B cell (primary cell): ENCODE measurements at regions not wholly inside any gene's neighbourhood (a gene's known extent, or its start where the extent isn't known, plus 50 kb on each side); places are given as distances from the start of the nearest gene placed in this dataset.

Experiments
- EZH2 ChIP-seq: IDR thresholded peaks from 2 replicates; pipeline ENCODE4 v1.6.1; 2012; ENCODE audit warnings: borderline replicate concordance, low read depth, mild to moderate bottlenecking, moderate library complexity, low read length; ENCODE audit not compliant: insufficient read depth, poor library complexity, severe bottlenecking
- TF ChIP-seq, protein P1 (sequence below): fragments of 200-600 bp; IDR thresholded peaks from one replicate; pipeline ENCODE4 v1.8.0; 2022; ENCODE audit warnings: antibody characterized with exemption, mild to moderate bottlenecking

DNA sequence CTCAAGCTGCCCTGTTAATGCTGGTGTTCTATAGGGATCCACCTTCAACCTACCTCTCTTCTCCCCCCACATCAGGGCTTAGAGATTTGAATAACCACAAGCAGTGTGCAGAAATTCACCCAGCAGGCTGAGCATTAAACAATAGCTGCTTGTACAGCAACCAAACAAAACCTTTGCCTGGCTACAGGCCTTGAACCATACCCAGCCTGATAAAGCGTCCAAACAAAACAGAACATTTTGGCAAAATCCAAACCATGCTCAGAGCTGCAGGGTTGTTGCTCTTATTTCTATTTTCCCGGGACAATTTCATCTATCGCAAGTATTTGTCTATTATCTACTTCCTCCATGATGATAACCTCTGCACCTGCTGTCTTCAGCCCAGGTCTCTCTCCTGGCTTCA lies 142.3 kb downstream of the UNC5CL start:
- TF ChIP-seq, protein P1, sequence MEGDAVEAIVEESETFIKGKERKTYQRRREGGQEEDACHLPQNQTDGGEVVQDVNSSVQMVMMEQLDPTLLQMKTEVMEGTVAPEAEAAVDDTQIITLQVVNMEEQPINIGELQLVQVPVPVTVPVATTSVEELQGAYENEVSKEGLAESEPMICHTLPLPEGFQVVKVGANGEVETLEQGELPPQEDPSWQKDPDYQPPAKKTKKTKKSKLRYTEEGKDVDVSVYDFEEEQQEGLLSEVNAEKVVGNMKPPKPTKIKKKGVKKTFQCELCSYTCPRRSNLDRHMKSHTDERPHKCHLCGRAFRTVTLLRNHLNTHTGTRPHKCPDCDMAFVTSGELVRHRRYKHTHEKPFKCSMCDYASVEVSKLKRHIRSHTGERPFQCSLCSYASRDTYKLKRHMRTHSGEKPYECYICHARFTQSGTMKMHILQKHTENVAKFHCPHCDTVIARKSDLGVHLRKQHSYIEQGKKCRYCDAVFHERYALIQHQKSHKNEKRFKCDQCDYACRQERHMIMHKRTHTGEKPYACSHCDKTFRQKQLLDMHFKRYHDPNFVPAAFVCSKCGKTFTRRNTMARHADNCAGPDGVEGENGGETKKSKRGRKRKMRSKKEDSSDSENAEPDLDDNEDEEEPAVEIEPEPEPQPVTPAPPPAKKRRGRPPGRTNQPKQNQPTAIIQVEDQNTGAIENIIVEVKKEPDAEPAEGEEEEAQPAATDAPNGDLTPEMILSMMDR, result no peak
- TF ChIP-seq EZH2, result no peak
